GM12878 (cell line): ENCODE measurements at regions not wholly inside any gene's neighbourhood (a gene's known extent, or its start where the extent isn't known, plus 50 kb on each side); places are given as distances from the start of the nearest gene placed in this dataset.

Experiments
- ATAC-seq: fragments of 200-7000 bp; cut with Tn5 transposase; 3 replicates; pipeline ENCODE4 v1.9.1; 2020; ENCODE audit warnings: mild to moderate bottlenecking, moderate library complexity
- BruUV-seq: library from RNA; stranded (reverse); fragments of 400-500 nt; replicated peaks from 2 replicates; lab custom pipeline; 2021; lab: Mats Ljungman, UMichigan
- CTCF ChIA-PET: fragments of 300-600 bp; sonication (Branson Sonifier 250); formaldehyde crosslinking; extraction: SDS; loops from one replicate; lab custom pipeline; 2021; ENCODE audit warnings: inconsistent platforms; lab: Yijun Ruan, JAX
- POLR2A ChIA-PET: fragments of 350-600 bp; formaldehyde crosslinking; extraction: SDS; loops from one replicate; lab custom pipeline; 2021; ENCODE audit warnings: inconsistent platforms; lab: Charles Lee
- RAD21 ChIA-PET: fragments of 300-600 bp; sonication (Branson Sonifier 250); formaldehyde crosslinking; loops from one replicate; lab custom pipeline; 2023; ENCODE audit warnings: antibody characterized with exemption; ENCODE audit not compliant: unreplicated experiment; lab: Charles Lee
- SMC1A ChIA-PET: fragments of 300-600 bp; sonication (Branson Sonifier 250); formaldehyde crosslinking; loops from one replicate; lab custom pipeline; 2023; ENCODE audit not compliant: unreplicated experiment, uncharacterized antibody; lab: Charles Lee
- DNase-seq: peaks from one replicate; pipeline ENCODE4 v3.0.0-alpha.2; 2011; ENCODE audit warnings: low read depth, low spot score
- FAIRE-seq: peaks from 3 replicates; lab custom pipeline; 2011; peaks lifted over from hg19 to GRCh38; lab: Jason Lieb, UNC
- H2AFZ ChIP-seq: 2 replicates; pipeline ENCODE4 v1.6.0; 2011; ENCODE audit warnings: low read depth, low read length, control low read depth; ENCODE audit not compliant: control insufficient read depth
- H3K27ac ChIP-seq: 2 replicates; pipeline ENCODE4 v1.5.1; 2011; ENCODE audit warnings: control low read depth; ENCODE audit not compliant: control insufficient read depth, insufficient read depth
- H3K27me3 ChIP-seq, 2 experiments: replicated peaks in 1 of 2; 2 replicates each; pipeline versions ENCODE4 v1.6.0 to v1.6.1; 2011; ENCODE audit warnings: low read length in 1 of 2; ENCODE audit not compliant: control insufficient read depth in 2 of 2, insufficient read depth in 2 of 2
- H3K36me3 ChIP-seq, 2 experiments: 2 replicates each; pipeline ENCODE4 v1.5.1; 2011; ENCODE audit warnings: low read length in 1 of 2; ENCODE audit not compliant: control insufficient read depth in 2 of 2, insufficient read depth in 2 of 2
- H3K4me1 ChIP-seq: 2 replicates; pipeline ENCODE4 v1.6.1; 2011; ENCODE audit warnings: mild to moderate bottlenecking, low read length, moderate library complexity, mixed read lengths; ENCODE audit not compliant: control insufficient read depth, insufficient read depth
- H3K4me2 ChIP-seq: 2 replicates; pipeline ENCODE4 v1.6.0; 2011; ENCODE audit warnings: control low read depth; ENCODE audit not compliant: control insufficient read depth, insufficient read depth
- H3K4me3 ChIP-seq: fragments of 200-600 bp; sonication (generic); 2 replicates; pipeline ENCODE4 v1.5.1; 2016
- H3K79me2 ChIP-seq: 2 replicates; pipeline ENCODE4 v1.6.0; 2011; ENCODE audit warnings: low read length; ENCODE audit not compliant: control insufficient read depth, insufficient read depth
- H3K9ac ChIP-seq: 2 replicates; pipeline ENCODE4 v1.8.0; 2011; ENCODE audit warnings: low read length, control low read depth, mixed read lengths; ENCODE audit not compliant: control insufficient read depth, insufficient read depth
- H3K9me3 ChIP-seq: replicated peaks from 3 replicates; pipeline ENCODE4 v1.5.1; 2011; ENCODE audit warnings: mild to moderate bottlenecking, low read length; ENCODE audit not compliant: control insufficient read depth, insufficient read depth
- H4K20me1 ChIP-seq: 2 replicates; pipeline ENCODE4 v1.6.0; 2011; ENCODE audit not compliant: control insufficient read depth, insufficient read depth
- CBX3 ChIP-seq: fragments of 200-600 bp; sonication (generic); IDR thresholded peaks from 2 replicates; pipeline ENCODE4 v1.6.1; 2016; ENCODE audit warnings: low read depth, borderline replicate concordance
- FOS ChIP-seq: IDR thresholded peaks from 3 replicates; pipeline ENCODE4 v1.6.1; 2011; ENCODE audit warnings: borderline replicate concordance; ENCODE audit not compliant: insufficient read length; ENCODE audit errors: extremely low read depth
- HCFC1 ChIP-seq: fragments of 150-350 bp; IDR thresholded peaks from 2 replicates; pipeline ENCODE4 v1.6.1; 2014; ENCODE audit warnings: low read length
- IKZF1 ChIP-seq: fragments of 450-650 bp; conservative IDR thresholded peaks from 2 replicates; pipeline ENCODE4 v1.6.1; 2017; ENCODE audit warnings: antibody characterized with exemption, mild to moderate bottlenecking
- RBBP5 ChIP-seq: fragments of 200-600 bp; sonication (generic); conservative IDR thresholded peaks from 2 replicates; pipeline ENCODE4 v1.6.1; 2016
- ZNF384 ChIP-seq: IDR thresholded peaks from 2 replicates; pipeline ENCODE4 v1.6.1; 2012; ENCODE audit warnings: low read depth, mild to moderate bottlenecking, low read length, improper control_type of control experiment, borderline replicate concordance
- WGBS: methylation state at CpG from one replicate; pipeline ENCODE4 v1.1.6; 2016; ENCODE audit warnings: low lambda C conversion rate; ENCODE audit not compliant: insufficient replicate concordance, insufficient coverage; ENCODE audit errors: missing lambda C conversion rate; 5-methylcytosine and 5-hydroxymethylcytosine counted together
- in situ Hi-C: fragments of 300-500 bp; cut with MboI; formaldehyde crosslinking; loops from 9 replicates; pipeline ENCODE4 v1.14.3; 2018; ENCODE audit warnings: mixed read lengths
- intact Hi-C: fragments of 100-400 bp; cut with micrococcal nuclease; formaldehyde crosslinking; loops from one replicate; pipeline ENCODE4 v1.14.2; 2022; ENCODE audit not compliant: unreplicated experiment
- TF ChIP-seq, protein P1 (sequence below): fragments of 450-650 bp; IDR thresholded peaks from 2 replicates; pipeline ENCODE4 v1.6.1; 2017; ENCODE audit warnings: mild to moderate bottlenecking, moderate library complexity

GRCh38 chr4:30281986-30282385, 438.2 kb upstream of the PCDH7 start (continued):
- TF ChIP-seq ZNF384, result no peak
- TF ChIP-seq, protein P1, sequence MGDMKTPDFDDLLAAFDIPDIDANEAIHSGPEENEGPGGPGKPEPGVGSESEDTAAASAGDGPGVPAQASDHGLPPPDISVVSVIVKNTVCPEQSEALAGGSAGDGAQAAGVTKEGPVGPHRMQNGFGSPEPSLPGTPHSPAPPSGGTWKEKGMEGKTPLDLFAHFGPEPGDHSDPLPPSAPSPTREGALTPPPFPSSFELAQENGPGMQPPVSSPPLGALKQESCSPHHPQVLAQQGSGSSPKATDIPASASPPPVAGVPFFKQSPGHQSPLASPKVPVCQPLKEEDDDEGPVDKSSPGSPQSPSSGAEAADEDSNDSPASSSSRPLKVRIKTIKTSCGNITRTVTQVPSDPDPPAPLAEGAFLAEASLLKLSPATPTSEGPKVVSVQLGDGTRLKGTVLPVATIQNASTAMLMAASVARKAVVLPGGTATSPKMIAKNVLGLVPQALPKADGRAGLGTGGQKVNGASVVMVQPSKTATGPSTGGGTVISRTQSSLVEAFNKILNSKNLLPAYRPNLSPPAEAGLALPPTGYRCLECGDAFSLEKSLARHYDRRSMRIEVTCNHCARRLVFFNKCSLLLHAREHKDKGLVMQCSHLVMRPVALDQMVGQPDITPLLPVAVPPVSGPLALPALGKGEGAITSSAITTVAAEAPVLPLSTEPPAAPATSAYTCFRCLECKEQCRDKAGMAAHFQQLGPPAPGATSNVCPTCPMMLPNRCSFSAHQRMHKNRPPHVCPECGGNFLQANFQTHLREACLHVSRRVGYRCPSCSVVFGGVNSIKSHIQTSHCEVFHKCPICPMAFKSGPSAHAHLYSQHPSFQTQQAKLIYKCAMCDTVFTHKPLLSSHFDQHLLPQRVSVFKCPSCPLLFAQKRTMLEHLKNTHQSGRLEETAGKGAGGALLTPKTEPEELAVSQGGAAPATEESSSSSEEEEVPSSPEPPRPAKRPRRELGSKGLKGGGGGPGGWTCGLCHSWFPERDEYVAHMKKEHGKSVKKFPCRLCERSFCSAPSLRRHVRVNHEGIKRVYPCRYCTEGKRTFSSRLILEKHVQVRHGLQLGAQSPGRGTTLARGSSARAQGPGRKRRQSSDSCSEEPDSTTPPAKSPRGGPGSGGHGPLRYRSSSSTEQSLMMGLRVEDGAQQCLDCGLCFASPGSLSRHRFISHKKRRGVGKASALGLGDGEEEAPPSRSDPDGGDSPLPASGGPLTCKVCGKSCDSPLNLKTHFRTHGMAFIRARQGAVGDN, result no peak
- TF ChIP-seq CBX3, result no peak
- no peak for TF ChIP-seq HCFC1
- TF ChIP-seq, all 136 proteins: peak for 0

DNA sequence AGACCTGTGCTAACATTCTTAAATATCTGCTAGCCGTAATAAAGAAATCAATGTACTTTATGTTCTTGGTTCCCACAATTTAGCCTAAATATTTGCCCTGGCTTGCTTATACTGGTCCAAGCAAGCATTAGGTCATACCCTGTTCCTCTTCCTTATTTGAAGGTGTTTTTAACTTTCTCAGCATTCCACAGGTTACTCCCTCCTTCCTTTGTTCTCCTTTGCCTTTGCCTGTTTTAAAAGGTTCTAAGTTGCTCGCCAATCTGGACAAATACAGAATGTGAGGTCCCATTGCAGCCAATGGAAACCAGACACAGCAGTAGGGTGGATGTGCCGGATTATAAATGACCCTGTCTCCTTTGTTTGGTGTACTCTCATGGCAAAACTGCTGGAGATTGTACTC, 436.8 kb upstream of the PCDH7 start:
- DNase-seq (no peak), ATAC-seq (no peak), FAIRE-seq (no peak)
- Histone ChIP-seq H4K20me1 (no peaks in the 10 kb centered on the region), H3K9me3 (no peaks in the 10 kb centered on the region), H3K4me2 (no peak overlapping the region), H3K27me3 (no peaks in the 10 kb centered on the region), H3K79me2 (no peaks in the 10 kb centered on the region), H3K9ac (no peak overlapping the region), H3K4me1 (no peaks in the 10 kb centered on the region), H2AFZ (no peak overlapping the region), H3K4me3 (no peak overlapping the region), H3K36me3 (no peaks in the 10 kb centered on the region), H3K27ac (no peak overlapping the region)
- BruUV-seq, result no TSS peak
- ChIA-PET POLR2A (no interaction called here), SMC1A (no interaction called here), RAD21 (no interaction called here), CTCF (no interaction called here)
- 4% methylated on average over 3 of the region's 3 CpGs for WGBS
- intact Hi-C loops (no loop called here), in situ Hi-C loops (no loop called here)
- TF ChIP-seq IKZF1 (no peak), FOS (no peak), RBBP5 (no peak)
- TF ChIP-seq, all 136 proteins: peak for 0
